Inferior parietal cortex (tissue), 1 donor: ENCODE measurements at regions not wholly inside any gene's neighbourhood (a gene's known extent, or its start where the extent isn't known, plus 50 kb on each side); places are given as distances from the start of the nearest gene placed in this dataset.
"Not testable (repeated sequence)": the region's sequence is repeated elsewhere in the genome, so short reads cannot be mapped to it uniquely, and the experiment has no call there.

Source experiments
- DNase-seq: peaks from one replicate; pipeline ENCODE4 v3.0.0-alpha.2; 2016; ENCODE audit errors: extremely low spot score

DNA sequence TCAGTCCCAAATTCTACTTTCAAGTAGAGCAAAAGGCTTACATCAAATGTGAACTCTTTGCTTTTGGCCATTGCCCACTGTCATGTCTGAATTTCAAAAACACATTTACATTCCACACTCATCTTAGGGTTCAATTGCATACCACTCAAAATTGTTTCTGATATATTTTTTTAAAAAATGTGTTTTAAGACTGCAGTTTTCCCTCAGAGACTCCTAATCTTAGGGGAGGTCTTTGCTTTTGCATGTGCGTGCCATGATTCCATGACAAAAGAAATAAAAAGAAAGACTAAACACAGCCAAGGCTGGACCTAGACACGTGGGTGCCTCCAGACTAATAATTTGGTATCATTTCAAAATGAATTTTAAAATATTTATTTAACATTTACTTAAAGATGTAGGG, 396.8 kb upstream of the RASGRP1 start:
- no peak for DNase-seq

DNA sequence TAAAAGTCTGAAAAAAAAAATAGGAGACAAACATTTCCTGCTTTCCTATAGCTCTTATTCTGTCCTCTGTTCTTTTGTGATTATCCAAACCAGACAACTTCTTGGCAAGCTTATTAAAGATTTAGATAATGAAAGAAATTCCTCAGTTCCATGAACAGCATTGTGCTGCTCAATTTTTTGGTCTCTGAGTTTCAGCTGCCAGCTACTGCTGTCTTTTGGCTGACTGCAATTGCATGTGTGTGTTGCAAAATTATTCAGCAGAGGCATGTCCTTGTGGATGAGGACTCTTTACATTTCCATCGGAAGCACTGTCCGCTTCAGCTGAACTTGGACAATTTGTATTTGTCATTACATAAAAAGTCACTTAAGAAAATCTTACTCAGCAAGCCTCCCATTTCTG, 397.3 kb upstream of the RASGRP1 start:
- DNase-seq = no peak

DNA sequence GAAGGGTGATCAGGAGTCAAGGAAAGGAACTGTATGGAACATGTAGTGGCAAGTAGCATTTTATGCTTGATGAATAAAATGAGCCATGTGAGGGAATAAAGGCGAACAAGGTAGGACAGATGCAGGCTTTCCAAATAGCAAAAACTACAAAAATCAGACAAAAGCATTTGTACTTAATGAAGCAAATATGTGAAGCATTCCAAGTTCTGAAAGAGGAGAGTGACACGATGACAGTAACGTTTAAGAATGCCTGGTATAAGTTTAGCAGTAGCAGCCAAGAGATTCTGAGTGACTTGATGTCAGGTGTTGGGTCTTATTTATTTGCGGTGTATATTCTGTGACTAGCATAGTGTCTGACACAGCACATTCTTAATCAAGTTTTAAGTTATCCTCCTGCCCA, 408.2 kb upstream of the RASGRP1 start:
- no peak for DNase-seq

DNA sequence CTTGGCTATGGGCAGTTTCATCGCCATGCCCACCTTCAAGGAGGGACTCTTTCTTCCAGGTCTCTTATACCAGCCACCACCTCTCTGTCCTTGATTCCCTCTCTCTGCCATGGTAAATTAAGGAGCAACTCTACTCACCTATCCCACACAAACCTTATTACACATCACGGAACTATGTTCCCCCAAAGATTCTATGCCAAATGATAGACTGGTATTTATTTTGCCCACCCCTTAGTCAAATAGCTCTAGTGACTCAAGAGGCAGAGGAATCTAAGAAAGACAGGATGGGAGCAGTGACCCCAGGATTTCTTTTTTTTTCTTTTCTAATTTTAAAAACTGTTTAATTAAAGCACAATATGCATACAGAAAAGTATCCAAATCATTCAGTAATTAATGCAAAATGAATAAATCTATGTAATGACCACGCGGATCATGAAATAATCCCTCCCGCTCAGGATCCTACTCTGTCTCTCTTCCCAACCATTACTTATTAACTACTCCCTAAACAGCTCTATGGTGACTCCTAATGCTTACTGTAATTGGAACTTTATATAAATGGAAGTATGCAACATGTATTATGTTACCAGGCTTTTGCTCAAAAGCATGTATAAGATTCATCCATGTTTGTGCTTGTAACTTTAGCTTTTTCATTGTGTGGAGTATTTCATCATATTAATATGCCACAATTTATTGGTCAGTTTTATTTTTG, 410.8 kb upstream of the RASGRP1 start:
- no peak for DNase-seq

DNA sequence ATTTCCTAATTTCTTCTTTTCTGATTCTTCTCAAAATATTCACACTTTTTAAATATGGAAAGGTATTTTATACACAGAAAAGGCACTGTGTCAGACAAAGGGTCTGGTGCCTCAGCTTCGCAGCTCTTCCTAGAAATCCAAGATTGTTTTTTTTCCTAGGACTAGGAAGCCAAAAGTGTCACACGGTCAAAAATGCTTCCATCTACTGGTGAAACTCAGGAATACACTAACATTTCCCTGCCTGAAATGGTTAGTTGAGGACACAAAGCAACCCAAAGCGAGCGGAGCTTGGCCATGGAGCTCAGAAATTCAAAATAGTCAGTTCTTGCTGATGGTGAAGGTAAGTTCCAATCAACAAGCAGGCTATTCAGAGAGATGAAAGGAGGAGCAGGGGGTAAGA, 426.5 kb upstream of the RASGRP1 start:
- peak; percentile 35 for DNase-seq

DNA sequence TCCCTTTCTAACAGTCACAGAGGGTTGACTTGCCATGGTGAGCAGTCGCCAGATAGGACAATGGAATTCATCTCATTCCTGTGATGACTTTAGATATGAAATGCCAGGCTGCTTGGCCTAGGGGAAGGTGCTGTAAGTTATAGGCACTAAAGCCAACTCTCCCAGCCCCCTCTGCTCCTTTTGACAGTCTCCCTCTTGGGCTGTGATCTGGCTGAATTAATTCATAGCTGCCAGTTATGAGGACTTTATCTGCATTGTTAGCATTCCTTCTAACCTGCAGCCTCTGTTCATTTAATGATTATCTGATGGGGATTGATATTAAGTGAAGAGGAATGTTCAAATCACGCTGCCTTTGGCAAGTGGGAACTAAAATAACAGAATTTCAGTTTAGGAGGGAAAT, 427.1 kb upstream of the RASGRP1 start:
- no peak for DNase-seq

DNA sequence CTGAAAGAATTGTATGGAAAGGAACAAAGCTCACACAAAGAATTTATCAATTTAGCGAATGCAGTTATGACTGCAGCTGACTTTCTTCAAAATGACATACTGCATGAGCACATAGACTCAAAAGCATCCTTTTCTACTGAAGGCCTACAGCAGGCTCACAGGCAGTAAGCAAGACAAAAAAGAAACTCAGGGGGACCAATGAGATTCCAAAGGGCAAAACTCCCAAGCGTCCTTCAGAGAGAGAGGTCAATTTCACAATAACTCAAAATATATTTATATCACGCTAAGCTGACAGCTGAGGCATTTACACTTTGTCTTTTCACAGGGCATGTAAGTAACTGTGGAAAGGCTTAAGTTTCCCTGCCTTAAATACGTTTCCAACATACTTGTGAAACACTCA, 427.9 kb upstream of the RASGRP1 start:
- no peak for DNase-seq

DNA sequence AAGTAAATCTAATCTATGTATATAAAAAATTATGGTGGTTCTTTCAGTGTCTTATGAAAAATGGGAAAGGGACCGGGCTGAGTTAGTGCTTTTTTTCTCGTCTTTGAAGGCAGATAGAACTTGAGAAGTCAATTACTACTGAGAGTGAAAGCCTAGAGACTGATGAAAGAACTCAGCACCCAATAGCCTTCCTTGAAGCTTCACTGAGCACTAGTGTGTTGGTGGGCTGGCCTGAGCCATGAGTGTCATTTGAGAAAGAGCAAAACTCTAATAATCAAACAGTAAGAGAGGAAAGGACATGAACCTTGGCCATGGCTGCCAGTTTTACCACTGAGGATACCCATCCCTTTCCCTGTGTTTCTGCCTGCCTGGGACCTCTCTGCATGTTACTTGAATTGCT, 428.3 kb upstream of the RASGRP1 start:
- no peak for DNase-seq

DNA sequence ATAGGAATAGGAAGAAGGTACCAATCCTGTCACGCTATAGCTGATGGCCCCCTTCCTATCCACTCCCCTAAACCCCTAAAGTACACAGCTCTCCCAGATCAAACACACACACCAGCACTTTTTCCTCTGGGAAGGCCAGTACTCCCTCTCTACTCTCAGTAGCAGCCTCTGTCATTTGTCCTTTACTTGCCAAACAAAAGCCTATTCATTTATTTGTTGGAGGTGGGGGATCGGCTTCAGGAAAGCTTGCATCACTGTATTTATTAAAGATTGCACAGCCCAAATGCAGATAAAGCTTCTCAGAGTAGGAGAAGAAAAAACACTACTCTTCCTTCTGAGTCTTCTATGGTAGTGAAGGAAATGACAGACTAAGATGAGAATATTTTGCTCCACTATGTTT, 429.7 kb upstream of the RASGRP1 start:
- DNase-seq = peak; percentile 20

DNA sequence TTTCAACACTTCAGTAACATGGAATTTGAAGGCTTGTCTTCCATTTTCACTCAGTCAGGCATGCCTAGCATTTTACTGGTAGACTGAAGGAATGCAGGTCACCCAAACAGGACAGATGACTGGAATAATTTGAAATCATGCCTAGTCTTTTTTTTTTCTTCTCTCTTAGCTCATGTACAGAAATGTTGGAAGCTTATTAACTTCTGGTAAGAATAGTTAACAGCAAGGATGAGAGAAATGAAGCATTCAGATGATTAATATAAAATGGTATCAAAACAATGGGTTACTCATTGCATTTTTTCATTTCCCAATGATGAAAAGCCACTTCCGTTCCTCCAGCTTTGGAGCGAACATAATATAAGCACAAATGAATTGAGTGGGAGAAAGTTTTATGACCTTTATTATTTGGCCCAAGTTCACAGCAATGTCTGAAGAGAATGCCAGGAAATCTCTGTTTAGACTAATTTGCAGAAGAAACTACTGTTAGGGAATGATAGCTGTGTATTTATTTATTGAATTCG, 431.6 kb upstream of the RASGRP1 start:
- DNase-seq = no peak

DNA sequence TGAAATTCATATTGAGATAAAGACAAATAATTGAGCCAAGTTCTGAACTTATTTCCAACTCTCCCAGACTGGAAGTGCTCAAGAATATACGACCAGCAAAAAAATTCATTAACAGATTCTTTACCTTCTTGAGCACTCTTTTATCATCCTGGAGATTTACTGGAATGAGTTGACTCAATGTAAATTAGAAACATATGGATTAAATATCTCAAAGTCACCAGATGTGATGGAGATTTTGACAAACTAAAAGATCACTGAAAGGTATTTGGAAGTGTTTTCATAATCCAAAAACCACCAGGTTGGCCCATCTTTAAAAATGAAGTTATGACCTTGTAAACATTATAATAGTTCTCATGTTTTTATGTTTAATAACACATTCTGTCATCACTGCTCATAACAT, 433.2 kb upstream of the RASGRP1 start:
- DNase-seq = no peak

DNA sequence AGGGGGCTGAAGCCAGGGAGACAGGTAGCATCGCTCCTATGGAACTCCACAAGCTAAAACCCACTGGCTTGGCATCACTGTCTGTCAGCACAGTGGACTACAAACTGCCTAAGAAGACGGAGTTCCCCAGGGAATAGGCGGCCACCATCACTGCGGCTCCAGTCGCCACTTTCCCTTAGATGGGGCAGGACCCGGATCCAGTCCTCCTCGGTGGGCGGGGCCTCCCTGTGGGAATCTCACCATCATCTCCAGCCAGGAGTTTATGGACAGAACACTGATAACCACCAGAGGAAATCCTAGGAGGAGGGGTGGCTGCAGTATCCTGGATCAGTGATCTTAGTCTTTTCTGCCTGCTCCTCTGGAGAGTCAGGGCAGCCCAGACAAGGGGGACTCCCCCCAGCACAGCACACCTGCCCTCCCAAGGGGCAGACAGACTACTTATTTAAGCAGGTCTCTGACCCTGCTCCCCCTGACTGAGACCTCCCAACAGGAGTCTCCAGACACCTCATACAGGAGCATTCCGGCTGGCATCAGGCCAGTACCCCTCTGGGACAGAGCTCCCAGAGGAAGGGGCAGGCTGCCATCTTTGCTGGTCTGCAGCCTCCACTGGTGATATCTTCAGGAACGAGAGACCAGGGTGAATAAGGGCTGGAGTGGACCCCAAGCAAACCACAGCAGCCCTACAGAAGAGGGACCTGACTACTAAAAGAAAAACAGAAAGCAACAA, 435.6 kb upstream of the RASGRP1 start:
- DNase-seq = no peak

DNA sequence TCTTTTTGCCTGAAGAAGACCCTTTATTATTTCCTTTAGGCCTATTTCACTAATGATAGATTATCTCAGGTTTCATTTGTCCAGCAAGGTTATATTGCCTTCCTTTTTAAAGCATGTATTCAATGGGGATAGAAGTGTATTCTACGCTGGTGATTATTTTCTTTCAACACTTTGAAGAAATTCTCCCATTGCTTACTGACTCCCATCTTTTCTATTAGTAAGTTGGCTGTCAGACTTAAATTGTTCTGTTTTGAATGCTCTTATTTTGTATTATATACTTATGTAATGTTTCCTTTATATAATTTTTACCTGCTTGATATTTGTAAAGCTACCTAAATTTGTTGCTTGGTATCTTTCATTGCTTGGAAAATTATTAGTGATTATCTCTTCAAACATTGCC, 445.1 kb upstream of the RASGRP1 start:
- no peak for DNase-seq

DNA sequence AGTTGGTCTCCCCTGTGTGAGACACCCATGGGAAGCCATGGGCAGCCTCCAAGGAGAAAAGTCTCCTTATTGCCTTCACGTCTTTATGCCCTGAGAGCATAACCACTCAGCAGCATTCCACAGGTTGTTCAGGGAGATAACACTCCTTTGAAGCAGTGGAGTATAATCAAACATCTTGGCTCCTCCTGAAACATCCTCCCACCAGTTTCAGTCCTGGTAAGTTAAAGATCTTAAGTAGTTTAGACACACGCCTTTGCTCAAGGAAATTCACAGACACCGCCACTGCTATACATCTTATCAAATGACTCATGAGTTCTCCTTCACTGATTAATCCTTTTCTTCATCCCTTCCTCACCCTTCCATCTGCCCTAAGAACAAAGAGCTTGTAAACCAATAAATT, 446.5 kb upstream of the RASGRP1 start:
- not testable (repeated sequence) for DNase-seq

DNA sequence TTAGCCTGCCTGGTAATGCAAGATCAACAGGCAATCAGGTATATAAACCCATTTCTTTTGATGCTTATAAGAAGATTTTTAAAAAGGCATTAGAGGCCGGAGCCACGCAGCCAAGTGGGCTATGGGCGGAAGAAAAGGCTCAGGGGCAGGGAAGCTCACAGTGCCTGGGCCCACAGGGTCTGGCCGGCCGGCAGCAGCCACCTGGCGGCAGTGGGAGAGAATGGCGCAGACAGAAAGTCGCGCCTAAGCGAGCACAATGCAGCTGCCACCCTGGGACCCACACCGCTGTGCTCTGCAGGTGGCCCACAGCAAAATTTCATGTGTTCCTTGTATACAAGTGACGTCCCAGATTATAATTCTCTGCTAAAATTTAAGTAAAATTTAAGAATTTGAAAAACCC, 448.6 kb upstream of the RASGRP1 start:
- DNase-seq = no peak

DNA sequence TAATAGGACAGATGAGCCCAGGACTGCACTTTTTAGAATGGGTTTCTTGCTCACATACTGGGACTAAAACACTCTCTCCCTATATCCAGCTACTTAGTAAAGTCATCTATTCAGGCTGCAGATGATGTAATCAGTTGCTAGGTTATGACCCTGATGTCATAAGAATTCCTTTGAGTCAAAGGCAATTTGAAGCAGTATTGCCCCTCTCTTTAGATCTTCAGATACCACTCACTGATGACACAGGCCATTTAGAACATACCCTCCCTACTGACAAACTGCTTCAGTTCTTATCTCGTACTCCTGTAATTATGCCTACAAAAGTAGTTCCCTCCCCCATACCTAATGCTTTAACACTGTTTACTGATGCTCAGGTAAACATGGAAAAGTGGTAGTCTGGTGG, 450.1 kb upstream of the RASGRP1 start:
- no peak for DNase-seq

DNA sequence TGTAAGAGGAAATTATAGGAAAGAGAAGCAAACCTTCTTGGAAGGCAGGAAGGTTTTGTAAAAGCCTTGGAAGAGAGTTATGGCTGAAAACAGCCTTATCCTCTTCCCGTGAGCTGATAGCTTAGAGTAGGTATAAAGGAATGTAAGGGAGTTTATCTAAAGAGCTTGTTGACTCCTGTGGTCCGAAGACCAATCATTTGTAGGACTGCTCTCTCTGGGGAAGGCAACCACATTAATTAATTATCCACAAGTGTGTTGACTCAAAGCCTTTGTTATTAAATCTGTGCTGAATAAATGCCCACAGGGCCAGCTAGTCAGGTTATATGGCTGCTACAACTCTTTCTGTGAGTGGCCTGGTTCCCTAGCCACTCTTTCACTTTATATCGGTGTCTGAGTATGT, 452.1 kb upstream of the RASGRP1 start:
- DNase-seq = no peak

DNA sequence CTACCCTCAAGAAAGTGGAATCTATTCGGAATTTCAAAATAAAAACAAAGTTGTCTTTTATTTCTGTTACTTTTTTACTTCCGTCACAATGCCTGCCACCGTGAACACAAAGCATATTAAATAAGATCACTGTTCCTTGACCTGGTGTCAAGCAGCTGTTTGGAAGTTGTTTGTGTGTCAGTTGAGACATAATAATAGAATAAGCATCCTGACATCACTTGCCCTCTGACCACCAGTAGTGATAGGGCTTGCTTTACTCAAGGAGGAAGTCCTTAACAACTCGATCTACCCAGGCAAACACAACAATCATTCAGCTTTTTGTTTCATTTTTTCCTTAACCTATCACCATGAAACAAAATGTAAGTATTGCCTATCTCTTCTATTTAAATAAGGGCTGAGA, 454.4 kb upstream of the RASGRP1 start:
- DNase-seq = no peak

DNA sequence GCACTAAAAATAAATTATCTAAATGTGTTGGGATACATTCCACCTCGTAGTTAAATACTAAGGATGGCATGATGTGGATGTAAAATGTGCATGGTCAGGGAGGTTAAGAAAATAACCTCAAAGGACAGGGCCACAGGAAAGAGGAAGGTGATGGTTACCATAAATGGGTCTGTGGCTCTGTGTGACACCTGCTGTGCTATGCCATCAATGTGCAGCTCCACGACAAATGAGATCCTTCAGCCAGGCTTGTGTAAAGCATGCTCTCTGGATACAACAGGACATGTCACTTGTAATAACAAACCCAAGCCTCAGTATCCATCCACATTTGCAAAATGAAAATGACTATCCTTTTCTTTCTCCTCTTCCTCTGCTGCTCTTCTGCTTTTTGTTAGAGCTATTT, 456.7 kb upstream of the RASGRP1 start:
- DNase-seq = no peak

DNA sequence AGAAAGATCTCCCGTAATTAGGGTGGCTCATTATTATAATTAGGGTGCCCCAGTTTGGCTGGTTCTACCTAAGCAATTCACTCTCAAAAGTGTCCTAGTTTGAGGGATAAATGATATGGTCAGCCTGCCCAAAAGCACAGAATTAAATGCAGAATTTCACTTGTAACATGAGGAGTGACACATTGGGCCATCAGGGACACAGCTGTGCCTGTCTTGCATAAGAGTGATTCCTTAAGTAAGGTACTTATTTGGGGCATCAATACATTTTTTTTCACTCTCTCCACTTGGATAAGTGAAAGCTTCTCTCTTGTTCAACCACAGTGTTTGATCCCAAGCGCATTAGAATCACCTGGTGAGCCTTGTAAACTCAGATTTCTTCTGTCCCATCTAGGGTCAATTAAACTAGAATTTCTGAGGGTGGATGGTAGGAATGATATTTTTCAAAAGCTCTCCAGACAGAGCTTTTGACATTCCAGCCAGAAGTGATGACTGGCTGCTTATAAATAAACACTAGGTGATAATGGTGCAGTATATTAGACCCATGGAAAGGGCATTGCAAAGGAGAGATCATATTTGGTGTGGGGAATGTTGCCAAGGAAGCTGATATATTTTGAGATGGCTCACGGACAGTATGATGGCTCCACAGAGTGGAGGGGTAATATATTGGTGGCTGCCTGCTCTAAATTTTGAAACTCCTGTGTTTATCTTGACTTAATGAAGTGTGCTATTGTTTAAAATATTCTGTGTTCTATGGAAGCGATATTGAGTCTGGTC, 458.1 kb upstream of the RASGRP1 start:
- no peak for DNase-seq

DNA sequence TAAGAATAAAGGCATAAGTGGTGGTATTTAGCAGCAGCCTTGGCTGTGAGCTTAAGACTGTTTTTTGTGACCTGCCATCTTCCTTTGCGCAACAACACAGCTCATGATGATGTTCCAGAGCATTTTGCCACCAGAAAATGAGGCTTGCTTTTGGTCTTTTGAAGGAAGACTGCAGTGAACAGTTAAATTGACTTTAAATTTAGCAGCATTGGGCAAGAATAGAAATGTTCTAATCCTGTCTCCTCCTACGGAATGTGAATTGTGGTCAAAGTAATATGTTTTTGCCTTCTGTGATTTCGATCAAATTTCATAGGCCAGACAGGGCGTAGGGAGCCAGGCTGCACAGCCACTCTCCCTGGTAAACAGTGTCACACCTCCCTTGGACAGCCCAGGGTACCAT, 460.7 kb upstream of the RASGRP1 start:
- DNase-seq = no peak

DNA sequence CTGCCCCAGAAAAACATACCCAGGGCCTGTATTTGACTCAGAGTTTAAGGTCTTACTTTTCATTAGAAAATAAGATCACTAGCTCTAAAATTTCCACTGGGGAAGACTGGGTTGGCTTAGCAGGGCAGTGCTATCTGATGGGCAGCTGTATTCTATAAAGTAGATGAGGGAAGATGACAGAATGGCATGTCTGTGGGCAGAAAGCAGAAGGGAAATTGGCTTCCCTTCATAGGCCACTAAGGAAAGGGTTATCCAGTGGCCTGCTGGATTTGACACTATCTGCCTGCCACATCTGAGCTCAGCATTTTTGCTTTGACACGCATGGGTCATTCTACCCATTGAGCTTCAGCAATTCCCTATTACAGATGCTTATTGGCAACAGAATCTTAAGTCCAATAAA, 461.3 kb upstream of the RASGRP1 start:
- DNase-seq = no peak

DNA sequence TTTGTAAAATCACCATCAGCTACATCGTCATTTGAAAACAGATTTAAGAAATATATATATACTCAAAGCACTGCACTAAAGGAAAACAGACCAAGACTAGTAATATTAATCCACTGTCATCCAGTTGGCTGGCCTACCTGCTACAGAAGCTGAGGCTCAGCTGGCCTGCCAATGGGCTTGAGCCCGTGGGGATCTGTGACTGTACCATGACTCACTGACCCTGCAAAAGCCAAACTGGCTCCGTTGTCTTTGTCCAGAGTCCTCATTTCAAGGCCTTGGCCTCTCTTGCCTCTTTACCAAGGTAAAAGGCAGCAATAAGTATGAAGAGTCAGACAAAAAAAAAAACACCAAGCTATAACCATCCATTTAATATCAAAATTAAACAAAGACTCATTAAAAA, 463.5 kb upstream of the RASGRP1 start:
- DNase-seq = no peak
